ENCODE measurements at regions not wholly inside any gene's neighbourhood (a gene's known extent, or its start where the extent isn't known, plus 50 kb on each side); places are given as distances from the start of the nearest gene placed in this dataset.

DNA sequence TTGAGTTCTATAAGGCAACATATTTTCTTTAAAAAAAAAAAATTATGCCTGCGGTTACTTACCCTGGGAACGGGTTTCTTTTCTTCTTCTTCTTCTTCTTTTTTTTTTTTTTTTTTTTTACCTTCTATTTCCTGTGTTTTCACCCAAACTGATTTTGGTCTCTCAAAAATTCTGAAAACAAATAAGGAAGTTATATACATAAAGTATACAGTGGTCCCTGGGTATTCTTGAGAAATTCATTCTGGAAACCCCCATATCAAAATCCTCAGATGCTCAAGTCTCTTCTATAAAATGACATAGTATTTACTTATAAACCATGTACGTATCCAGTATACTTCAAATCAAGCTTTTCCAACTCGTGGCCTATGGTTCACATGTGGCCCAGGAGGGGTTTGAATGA lies 326.7 kb downstream of the MAT2B start:
- peaks cover 3% of the 10 kb centered on the region for H3K9me3 Mint-ChIP-seq (ENCODE audit: low read depth)
- TF ChIP-seq, protein P1, sequence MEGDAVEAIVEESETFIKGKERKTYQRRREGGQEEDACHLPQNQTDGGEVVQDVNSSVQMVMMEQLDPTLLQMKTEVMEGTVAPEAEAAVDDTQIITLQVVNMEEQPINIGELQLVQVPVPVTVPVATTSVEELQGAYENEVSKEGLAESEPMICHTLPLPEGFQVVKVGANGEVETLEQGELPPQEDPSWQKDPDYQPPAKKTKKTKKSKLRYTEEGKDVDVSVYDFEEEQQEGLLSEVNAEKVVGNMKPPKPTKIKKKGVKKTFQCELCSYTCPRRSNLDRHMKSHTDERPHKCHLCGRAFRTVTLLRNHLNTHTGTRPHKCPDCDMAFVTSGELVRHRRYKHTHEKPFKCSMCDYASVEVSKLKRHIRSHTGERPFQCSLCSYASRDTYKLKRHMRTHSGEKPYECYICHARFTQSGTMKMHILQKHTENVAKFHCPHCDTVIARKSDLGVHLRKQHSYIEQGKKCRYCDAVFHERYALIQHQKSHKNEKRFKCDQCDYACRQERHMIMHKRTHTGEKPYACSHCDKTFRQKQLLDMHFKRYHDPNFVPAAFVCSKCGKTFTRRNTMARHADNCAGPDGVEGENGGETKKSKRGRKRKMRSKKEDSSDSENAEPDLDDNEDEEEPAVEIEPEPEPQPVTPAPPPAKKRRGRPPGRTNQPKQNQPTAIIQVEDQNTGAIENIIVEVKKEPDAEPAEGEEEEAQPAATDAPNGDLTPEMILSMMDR (IDR thresholded peaks at IDR 0.05; ENCODE audit: unreplicated experiment), result no peak
- H3K36me3 Mint-ChIP-seq (ENCODE audit: insufficient read depth), result no peaks in the 10 kb centered on the region
- H3K27me3 Mint-ChIP-seq, result peaks cover 3% of the 10 kb centered on the region
- H3K4me3 Mint-ChIP-seq (ENCODE audit: low read depth), result no peak overlapping the region
- H3K27ac Mint-ChIP-seq, result no peak overlapping the region
- no peak for DNase-seq (ENCODE audit: low spot score, unreplicated experiment)
- H3K4me1 Mint-ChIP-seq (ENCODE audit: low read depth), result no peaks in the 10 kb centered on the region

DNA sequence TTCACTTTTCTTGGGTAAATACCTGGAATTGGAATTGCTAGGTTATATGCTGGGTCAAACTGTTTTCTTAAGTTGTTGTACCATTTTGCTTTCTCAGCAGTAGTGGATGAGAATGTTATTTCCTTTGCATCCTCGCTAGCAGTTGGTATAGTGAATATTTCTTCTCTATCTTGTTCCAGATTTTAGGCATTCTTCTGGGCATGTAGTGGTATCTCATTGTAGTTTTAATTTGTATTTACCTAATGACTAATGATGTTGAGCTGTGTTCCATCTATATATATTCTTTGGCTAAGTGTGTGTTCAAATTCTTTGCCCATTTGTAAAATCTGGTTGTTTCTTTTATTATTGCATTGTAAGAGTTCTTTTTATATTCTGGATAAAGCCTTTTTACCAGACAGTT lies 333.3 kb downstream of the MAT2B start:
- Mint-ChIP-seq H3K27ac (no peak overlapping the region), H3K36me3 (ENCODE audit: insufficient read depth) (no peaks in the 10 kb centered on the region), H3K27me3 (no peaks in the 10 kb centered on the region), H3K9me3 (ENCODE audit: low read depth) (no peaks in the 10 kb centered on the region), H3K4me1 (ENCODE audit: low read depth) (no peaks in the 10 kb centered on the region), H3K4me3 (ENCODE audit: low read depth) (no peak overlapping the region)
- TF ChIP-seq, protein P1 (IDR thresholded peaks at IDR 0.05; ENCODE audit: unreplicated experiment), result no peak
- no peak for DNase-seq (ENCODE audit: low spot score, unreplicated experiment)

DNA sequence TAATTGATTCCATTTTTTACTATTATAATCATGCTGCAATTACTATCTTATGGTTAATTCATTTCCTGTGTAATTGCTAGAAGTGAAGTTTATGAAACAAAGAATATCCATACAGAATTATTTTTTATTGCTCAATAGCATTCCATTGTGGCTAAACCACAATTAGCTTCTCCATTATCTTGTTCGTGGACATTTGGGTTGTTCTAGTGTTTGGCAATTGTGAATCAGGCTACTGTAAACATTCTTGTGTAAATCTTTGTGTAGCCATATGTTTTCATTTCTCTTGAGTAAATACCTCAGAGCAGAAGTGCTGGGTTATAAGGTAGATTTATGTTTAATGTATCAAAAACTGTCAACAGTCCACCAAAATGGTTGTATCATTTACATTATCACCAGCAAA lies 341.1 kb downstream of the MAT2B start:
- no peak for DNase-seq (ENCODE audit: low spot score, unreplicated experiment)
- Mint-ChIP-seq H3K4me3 (ENCODE audit: low read depth) (no peak overlapping the region), H3K4me1 (ENCODE audit: low read depth) (peaks cover 1% of the 10 kb centered on the region), H3K27me3 (no peaks in the 10 kb centered on the region), H3K9me3 (ENCODE audit: low read depth) (peaks cover 3% of the 10 kb centered on the region), H3K36me3 (ENCODE audit: insufficient read depth) (no peaks in the 10 kb centered on the region), H3K27ac (no peak overlapping the region)
- TF ChIP-seq, protein P1 (IDR thresholded peaks at IDR 0.05; ENCODE audit: unreplicated experiment), result no peak

DNA sequence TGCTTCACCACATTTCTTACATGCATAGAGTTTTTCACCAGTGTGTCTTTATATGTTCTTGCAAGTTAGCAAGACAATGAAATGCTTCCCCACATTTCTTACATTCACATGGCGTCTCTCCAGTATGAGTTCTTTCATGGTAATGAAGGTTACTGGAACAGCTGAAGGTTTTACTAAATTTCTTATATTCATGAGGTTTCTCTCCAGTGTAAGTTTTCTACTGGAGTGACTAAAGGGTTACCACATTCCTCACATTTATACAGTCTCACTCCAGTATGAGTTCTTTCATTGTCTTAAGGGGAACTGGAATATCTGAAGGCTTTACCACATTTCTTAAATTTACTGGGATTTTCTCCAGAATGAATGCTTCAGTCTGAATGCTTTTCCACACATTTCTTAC lies 350.3 kb downstream of the MAT2B start:
- no peaks in the 10 kb centered on the region for H3K27me3 Mint-ChIP-seq
- H3K4me3 Mint-ChIP-seq (ENCODE audit: low read depth), result no peak overlapping the region
- H3K9me3 Mint-ChIP-seq (ENCODE audit: low read depth), result peaks cover 35% of the 10 kb centered on the region
- H3K36me3 Mint-ChIP-seq (ENCODE audit: insufficient read depth), result no peaks in the 10 kb centered on the region
- TF ChIP-seq, protein P1 (IDR thresholded peaks at IDR 0.05; ENCODE audit: unreplicated experiment), result no peak
- H3K27ac Mint-ChIP-seq, result no peak overlapping the region
- no peaks in the 10 kb centered on the region for H3K4me1 Mint-ChIP-seq (ENCODE audit: low read depth)
- no peak for DNase-seq (ENCODE audit: low spot score, unreplicated experiment)

DNA sequence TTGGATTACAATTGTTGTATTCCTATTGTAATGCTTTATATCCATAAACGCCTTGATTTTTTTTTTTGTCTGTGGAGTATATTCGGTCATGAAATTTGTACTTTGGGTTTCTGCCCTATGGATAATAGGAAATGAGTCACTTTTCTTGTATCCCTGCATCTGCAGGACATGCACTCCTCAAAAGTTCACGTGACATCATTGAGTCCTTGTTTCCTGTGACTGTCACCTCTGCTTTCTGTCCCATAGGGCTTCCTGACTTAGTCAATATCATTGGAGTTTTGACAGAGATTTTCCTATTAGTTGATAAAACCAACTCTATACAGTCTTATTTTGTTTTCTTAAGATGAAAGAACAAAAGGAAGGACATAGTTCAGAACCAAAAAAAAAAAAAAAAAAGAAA lies 356.3 kb downstream of the MAT2B start:
- Mint-ChIP-seq H3K9me3 (ENCODE audit: low read depth) (peaks cover 6% of the 10 kb centered on the region), H3K4me3 (ENCODE audit: low read depth) (no peak overlapping the region), H3K36me3 (ENCODE audit: insufficient read depth) (no peaks in the 10 kb centered on the region), H3K27me3 (no peaks in the 10 kb centered on the region), H3K27ac (no peak overlapping the region), H3K4me1 (ENCODE audit: low read depth) (peaks cover 4% of the 10 kb centered on the region)
- no peak for DNase-seq (ENCODE audit: low spot score, unreplicated experiment)
- TF ChIP-seq, protein P1 (IDR thresholded peaks at IDR 0.05; ENCODE audit: unreplicated experiment), result no peak
